AG09319 (cell line): ENCODE measurements at regions not wholly inside any gene's neighbourhood (a gene's known extent, or its start where the extent isn't known, plus 50 kb on each side); places are given as distances from the start of the nearest gene placed in this dataset.

ENCODE experiments used
- DNase-seq: peaks from one replicate; pipeline ENCODE4 v3.0.0-alpha.2; 2010; ENCODE audit warnings: low read depth; ENCODE audit errors: extremely low read depth
- CTCF ChIP-seq: IDR thresholded peaks from 2 replicates; pipeline ENCODE4 v1.5.1; 2011; ENCODE audit warnings: low read depth, mild to moderate bottlenecking, inconsistent platforms, low read length, moderate library complexity

DNA sequence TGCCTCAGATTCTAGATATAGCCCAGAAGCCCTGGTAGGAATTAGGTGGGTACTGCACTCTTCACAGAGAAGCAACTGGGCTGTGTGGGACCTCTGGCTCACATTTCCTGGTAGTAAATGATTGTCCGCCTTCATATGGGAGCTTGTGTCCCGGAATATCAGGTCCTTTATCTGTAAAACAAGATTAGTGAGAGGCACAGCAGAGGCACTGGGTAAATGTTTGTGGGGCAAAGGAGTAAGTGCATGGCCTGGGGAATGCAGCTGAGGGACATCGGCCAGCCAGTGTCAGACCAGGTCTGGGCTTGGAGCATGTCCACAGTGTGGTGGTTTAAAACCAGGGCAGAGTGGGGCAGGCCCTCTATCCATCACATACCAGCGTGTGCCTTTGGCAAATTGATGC is 323.3 kb upstream of the ZMIZ1 start:
- TF ChIP-seq CTCF, result no peak
- no peak for DNase-seq

- no peak for DNase-seq
These were observed 322.5 kb upstream of the ZMIZ1 start for GRCh38 chr10:78746155-78746763.

DNA sequence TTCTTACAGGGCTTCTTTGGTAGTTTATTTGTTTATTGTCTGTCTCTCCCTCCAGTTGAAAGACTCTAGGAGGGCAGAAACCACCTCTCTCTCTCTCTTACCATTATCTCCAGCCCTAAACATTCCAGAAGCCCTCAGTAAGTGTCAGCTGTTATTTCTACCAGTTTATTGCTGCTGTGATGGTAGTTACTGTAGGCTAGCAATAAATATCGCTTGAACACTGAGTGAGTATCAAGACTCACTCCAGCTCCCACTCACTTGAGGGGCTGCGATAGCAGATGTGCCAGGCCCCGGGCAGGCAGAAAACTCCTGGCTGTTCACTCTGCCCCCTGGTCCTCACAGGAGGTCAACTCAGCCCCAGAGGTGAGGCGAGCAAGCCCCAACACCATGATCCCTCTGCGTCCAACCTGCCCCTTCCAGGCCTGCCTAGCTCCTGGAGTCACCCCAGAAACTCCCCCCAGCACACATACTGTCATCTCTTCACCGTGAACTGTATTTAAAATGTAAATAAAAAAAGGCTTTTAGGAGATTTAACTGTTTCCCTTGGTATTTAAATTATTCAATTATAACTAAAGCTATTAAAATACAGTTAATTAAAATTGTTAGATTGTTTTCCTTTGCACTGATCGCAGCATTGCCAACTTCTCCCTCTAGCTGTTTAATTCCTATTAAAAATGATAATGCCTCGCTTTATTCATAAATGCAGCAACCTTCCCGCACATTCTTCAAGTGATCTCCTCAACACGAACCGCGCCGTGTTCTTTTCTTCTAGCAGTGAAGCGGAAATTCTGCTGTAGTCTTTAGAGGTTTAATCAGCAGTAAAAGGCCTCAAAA is 321.1 kb upstream of the ZMIZ1 start:
- no peak for TF ChIP-seq CTCF
- DNase-seq, result no peak

More at GRCh38 chr10:78746155-78746763, 322.5 kb upstream of the ZMIZ1 start:
- no peak for TF ChIP-seq CTCF

DNA sequence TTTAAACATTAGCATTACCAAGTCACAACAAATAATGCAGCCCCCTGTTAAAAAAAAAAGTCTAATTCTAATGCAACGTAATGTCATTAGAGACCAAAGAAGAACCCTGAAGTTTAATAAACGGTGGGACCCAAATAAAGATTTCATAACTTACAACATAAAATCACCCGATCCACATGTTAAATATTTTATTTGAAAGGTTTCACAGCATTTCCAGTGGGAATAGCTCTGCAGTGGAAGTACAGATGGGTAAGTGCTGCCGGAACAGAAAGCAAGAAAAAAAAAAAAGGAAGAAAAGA is 320.6 kb upstream of the ZMIZ1 start:
- DNase-seq, result no peak

DNA sequence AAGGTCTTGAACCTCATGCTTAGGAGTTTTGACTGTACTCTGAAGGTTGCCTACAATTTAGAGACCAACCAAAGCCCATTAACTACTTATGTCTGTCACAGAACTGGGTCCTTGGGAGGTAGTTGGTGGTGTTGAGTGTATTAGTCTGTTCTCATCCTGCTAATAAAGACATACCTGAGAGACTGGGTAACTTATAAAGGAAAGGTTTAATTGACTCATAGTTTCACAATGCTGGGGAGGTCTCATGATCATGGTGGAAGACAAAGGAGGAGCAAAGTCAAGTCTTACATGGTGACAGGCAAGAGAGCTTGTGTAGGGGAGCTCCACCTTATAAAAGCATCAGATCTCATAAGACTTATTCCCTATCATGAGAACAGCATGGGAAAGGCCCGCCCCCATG is 319.6 kb upstream of the ZMIZ1 start:
- DNase-seq, result no peak
- no peak for TF ChIP-seq CTCF

More for the DNA sequence above, 320.6 kb upstream of the ZMIZ1 start:
- TF ChIP-seq CTCF, result no peak

- DNase-seq, result no peak
- no peak for TF ChIP-seq CTCF
These were observed 318.9 kb upstream of the ZMIZ1 start for GRCh38 chr10:78749898-78750297.

GRCh38 chr10:78750418-78750817 is 318.3 kb upstream of the ZMIZ1 start:
- no peak for TF ChIP-seq CTCF

More at GRCh38 chr10:78750418-78750817, 318.3 kb upstream of the ZMIZ1 start:
- no peak for DNase-seq
